Stimulated activated effector memory CD8-positive, alpha-beta T cell treated with anti-CD3 and anti-CD28 coated beads, Interleukin-12 subunit alpha, Interleukin-12 subunit beta, amount 100 ng/mL, for 72 hours (primary cell): ENCODE measurements at regions not wholly inside any gene's neighbourhood (a gene's known extent, or its start where the extent isn't known, plus 50 kb on each side); places are given as distances from the start of the nearest gene placed in this dataset.

Source experiments
- ATAC-seq: fragments of 150-1000 bp; cut with Tn5 transposase; 2 replicates; pipeline ENCODE4 v1.10.0; 2021
- DNase-seq, 2 donors: peaks; one replicate each; pipeline ENCODE4 v3.0.0; 2021 to 2022; ENCODE audit warnings: low spot score in 2 of 2
- H3K27ac Mint-ChIP-seq: one replicate; pipeline ENCODE4 v1.8.0; 2022; ENCODE audit warnings: mild to moderate bottlenecking, mixed read lengths
- H3K36me3 Mint-ChIP-seq: one replicate; pipeline ENCODE4 v1.8.0; 2022; ENCODE audit warnings: mild to moderate bottlenecking, mixed read lengths
- H3K4me1 Mint-ChIP-seq: one replicate; pipeline ENCODE4 v1.8.0; 2022; ENCODE audit warnings: mixed read lengths
- H3K4me3 Mint-ChIP-seq: one replicate; pipeline ENCODE4 v1.8.0; 2022; ENCODE audit warnings: mild to moderate bottlenecking, mixed read lengths
- H3K9me3 Mint-ChIP-seq: one replicate; pipeline ENCODE4 v1.8.0; 2022; ENCODE audit warnings: mixed read lengths

DNA sequence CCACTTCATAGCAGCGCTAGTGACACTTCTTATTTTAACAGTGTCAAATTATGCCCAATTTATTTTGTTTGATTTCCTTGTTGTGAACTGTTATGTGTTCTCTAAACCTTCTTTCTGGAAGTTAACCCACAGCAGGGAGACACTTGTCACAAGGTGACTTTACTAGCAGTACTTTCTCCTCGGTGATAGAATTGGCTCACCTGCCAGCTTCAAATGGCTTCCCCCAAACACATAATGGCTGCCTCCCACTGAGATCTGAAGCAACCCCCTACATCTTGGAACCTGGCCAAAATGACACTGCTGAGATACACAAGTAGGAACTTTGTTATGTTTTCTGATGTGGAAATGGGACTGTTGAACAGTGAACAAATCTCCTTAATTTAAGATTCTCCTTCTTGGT is 238.8 kb upstream of the DPH6 start:
- no peak for DNase-seq
- no peak overlapping the region for H3K27ac Mint-ChIP-seq
- no peaks in the 10 kb centered on the region for H3K36me3 Mint-ChIP-seq
- ATAC-seq, result no peak
- H3K4me1 Mint-ChIP-seq, result no peaks in the 10 kb centered on the region
- no peak overlapping the region for H3K4me3 Mint-ChIP-seq
- no peaks in the 10 kb centered on the region for H3K9me3 Mint-ChIP-seq

DNA sequence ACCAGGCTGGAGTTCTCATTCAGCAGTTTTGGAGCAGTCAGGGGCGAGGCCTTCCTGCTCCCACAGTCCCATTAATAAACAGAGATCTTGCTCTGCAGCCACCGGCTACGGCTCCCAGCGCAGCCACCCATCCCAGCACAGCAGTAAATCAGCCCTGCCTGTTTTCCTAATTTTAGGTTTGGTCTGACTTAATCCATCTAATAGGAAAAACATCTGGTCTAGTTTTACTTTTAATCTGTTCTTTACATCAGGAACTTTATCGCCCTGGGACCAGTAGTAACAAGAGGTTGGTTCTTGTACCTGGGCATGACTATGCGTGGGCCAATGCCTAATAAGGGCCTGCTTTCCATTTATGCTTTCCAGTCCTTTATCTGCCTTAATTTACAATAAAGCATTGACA is 264.0 kb upstream of the DPH6 start:
- ATAC-seq (no peak), DNase-seq (no peak)
- Mint-ChIP-seq H3K27ac (no peak overlapping the region), H3K9me3 (no peaks in the 10 kb centered on the region), H3K4me1 (no peaks in the 10 kb centered on the region), H3K4me3 (no peak overlapping the region), H3K36me3 (no peaks in the 10 kb centered on the region)

DNA sequence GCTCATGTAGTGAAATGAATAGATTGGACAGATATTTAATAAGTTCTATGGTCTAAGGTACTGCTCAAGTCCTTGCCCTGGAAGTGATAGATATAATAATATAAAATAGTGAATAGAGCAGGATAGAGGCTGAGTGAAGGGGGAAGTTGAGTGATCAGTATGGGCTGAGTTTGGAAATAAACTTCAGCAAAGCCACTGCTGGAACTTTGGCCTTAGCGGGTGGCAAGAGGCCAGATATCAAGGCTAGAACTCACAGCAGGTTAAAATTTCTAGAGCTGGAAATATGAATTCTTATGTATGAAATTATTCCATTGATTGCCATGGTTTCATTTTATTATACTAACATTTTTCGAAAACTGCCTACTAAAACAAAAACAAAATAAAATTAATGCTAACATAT is 267.6 kb upstream of the DPH6 start:
- ATAC-seq, result no peak
- Mint-ChIP-seq H3K4me1 (no peaks in the 10 kb centered on the region), H3K27ac (no peak overlapping the region), H3K4me3 (no peak overlapping the region), H3K36me3 (no peaks in the 10 kb centered on the region), H3K9me3 (no peaks in the 10 kb centered on the region)
- no peak for DNase-seq

DNA sequence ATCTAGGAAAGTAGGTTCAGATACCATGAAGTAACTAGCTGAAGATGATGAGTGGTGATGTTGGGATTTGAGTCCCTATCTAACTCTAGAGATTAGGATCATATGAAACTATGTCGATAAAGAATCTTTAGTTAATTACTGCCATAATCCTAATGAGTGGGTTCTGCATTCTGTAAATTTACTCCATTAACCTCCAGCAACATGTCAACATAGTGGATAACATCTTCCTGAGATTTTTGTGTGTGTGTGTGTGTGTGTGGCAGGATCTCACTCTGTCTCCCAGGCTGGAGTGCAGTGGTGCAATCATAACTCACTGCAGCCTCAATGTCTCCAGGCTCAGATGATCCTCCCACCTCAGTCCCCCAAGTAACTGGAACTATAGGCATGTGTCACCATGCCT is 272.9 kb upstream of the DPH6 start:
- ATAC-seq (no peak), DNase-seq (no peak)
- Mint-ChIP-seq H3K4me1 (no peaks in the 10 kb centered on the region), H3K36me3 (no peaks in the 10 kb centered on the region), H3K9me3 (no peaks in the 10 kb centered on the region), H3K4me3 (no peak overlapping the region), H3K27ac (no peak overlapping the region)

DNA sequence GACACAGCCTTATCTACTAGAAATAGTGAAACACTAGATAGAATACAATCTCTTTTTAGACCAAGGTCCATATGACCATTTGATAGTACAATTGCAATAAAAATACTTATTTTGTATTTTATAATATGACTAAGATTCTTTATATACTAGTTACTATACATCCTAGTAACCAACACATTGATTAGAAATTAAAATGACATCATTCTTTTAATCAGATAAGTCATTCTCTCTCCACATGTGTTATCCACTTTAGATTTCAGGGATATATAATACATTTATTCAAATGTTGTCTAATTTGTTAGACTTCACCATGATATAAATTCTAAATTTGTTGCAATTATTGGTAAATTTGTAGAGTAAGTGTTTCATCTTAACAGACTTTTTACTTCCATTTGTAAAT is 276.2 kb upstream of the DPH6 start:
- no peaks in the 10 kb centered on the region for H3K4me1 Mint-ChIP-seq

DNA sequence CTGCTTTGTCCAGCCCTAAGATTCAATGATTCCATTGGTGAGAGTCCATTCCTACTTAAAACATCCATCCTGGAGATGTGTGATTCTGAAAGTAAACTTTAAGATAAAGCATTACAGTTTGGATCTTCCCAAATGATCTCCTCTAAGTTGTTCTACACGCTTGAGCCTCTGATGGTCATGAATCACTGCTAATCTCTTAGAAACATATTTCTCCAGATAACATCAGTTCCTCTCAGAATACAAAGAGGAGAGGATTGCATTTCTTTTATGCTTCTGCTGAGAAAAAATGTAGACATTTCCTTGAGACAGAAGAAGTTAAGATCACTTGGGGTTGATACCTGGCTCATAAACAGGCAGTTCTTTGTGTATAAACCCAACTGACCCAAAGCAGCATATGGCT is 281.2 kb upstream of the DPH6 start:
- DNase-seq (no peak), ATAC-seq (no peak)
- no peaks in the 10 kb centered on the region for H3K9me3 Mint-ChIP-seq
- no peak overlapping the region for H3K27ac Mint-ChIP-seq
- no peaks in the 10 kb centered on the region for H3K4me1 Mint-ChIP-seq
- H3K36me3 Mint-ChIP-seq, result no peaks in the 10 kb centered on the region
- H3K4me3 Mint-ChIP-seq, result no peak overlapping the region

More for the DNA sequence above, 276.2 kb upstream of the DPH6 start:
- ATAC-seq (no peak), DNase-seq (no peak)
- H3K36me3 Mint-ChIP-seq, result no peaks in the 10 kb centered on the region
- H3K27ac Mint-ChIP-seq, result no peak overlapping the region
- H3K9me3 Mint-ChIP-seq, result no peaks in the 10 kb centered on the region
- H3K4me3 Mint-ChIP-seq, result no peak overlapping the region

DNA sequence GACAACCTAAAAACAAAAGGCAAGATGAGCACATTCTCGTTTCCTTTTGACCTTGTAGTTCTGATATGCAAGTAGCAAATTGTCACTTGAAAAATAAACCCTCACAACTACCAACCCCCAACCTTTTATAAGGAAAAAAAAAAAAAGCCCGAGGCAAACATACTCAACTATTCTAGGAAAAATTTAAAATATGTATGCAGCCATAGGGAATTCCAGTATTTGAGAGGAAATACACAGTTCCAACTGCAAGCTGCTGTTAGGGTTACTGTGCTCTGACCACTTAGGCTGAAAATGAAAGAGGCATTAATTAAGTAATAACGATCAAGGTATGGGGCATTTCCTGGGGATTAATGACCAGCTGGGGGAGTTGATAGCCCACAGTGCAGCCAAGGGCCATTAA is 281.9 kb upstream of the DPH6 start:
- no peak overlapping the region for H3K27ac Mint-ChIP-seq
- H3K9me3 Mint-ChIP-seq, result no peaks in the 10 kb centered on the region
- H3K4me3 Mint-ChIP-seq, result no peak overlapping the region
- no peaks in the 10 kb centered on the region for H3K4me1 Mint-ChIP-seq
- DNase-seq, result no peak
- no peaks in the 10 kb centered on the region for H3K36me3 Mint-ChIP-seq
- no peak for ATAC-seq

DNA sequence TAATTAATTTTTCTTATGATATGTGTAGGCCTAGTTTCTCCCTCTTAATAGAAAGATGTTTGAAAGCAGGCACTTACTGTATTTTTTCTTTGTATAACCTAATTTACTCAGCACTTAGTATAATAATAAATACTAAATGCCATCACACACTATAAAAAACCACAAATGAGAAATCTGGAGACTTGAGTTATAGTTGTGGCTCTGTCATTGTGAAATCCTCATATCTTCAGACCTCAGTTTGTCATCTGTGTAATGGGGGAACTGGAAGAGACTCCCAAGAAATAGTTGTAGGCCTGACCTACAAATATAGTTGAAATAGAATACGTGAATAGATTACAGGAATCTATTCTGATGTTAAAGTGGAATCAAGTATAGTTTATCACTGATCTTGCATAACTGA is 287.6 kb upstream of the DPH6 start:
- no peak for ATAC-seq
- Mint-ChIP-seq H3K27ac (no peak overlapping the region), H3K36me3 (no peaks in the 10 kb centered on the region), H3K4me3 (no peak overlapping the region), H3K4me1 (no peaks in the 10 kb centered on the region), H3K9me3 (peaks cover 2% of the 10 kb centered on the region)
- no peak for DNase-seq

DNA sequence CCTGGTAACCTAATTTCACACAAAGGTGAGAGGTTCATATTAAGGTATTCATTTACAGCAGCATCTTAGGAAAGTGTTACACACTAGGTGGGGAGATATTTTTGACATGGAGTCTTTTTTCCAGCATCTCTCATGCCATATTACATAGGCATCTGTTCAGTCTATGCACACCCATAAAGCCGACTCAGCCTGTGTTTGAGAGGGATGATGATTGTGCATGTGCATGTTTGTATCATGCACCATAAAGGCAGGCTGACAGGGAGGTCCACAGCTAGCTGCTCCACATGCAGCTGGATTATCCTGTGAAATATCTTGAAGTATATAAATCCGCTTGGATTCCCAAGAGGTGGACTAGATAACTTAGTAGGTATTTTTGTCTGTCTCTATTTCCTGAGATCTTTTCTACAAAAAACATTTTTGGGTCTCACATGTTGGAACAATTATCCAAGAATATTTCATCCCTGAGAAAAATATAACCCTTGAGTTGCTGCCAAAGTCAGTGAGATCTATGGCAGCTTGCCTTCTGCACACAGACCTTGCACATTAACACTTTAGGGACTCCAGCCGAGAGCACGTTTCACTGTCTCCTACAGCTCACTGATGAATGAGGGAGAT is 288.4 kb upstream of the DPH6 start:
- Mint-ChIP-seq H3K4me1 (no peaks in the 10 kb centered on the region), H3K27ac (no peak overlapping the region), H3K36me3 (no peaks in the 10 kb centered on the region), H3K9me3 (peaks cover 2% of the 10 kb centered on the region), H3K4me3 (no peak overlapping the region)
- DNase-seq (no peak), ATAC-seq (no peak)

DNA sequence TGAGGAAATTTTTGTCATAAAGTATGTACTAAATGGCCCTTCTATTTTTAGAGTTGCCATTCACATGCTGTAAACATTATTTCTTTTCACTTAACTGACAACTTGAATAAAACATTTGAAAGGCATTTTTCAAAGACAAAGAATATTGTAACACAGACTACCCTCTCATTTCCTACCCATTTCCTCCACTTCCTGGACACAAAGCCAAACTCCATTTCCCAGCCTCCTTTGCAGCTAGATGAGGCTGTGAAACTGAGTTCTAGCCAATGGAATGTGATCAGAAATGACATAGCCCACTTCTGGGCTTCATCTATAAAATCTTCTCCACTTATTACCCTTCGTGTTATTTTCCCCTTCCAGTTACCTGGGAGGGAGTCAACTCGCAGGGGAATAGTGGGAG is 288.9 kb upstream of the DPH6 start:
- H3K4me3 Mint-ChIP-seq, result no peak overlapping the region

DNA sequence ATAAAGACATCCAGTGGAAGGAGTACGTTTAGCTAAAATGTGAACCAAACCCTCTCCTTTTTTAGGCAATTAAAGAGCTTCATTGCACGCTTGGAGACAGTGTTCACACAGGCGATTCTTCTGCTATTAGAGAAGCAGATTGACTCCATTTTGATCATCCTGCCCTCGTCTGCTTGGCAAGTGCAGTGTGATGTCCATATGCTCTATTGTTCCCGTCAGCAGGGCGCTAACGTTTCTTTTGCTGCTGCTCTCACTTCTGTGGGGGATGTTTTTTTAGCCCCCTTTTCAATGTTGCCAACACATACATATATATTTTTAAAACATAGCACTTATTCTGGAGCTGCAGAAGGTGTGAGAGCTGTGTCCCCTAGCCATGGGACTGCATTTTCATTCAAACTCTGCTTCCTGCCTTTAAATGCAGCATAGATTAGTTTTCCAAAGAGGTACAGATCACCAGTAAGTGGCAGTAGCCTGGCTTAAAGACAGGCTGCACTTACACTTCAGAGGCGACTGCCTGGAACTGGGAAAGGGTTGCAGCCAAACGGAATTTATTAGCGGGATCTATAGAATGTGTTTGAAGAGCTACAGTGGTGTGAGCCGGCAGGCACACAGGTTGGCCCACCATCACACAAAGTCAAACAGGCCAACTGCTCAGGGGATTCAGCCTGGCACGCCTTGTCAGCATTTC is 292.6 kb upstream of the DPH6 start:
- DNase-seq, result no peak
- no peak overlapping the region for H3K4me3 Mint-ChIP-seq
- no peak overlapping the region for H3K27ac Mint-ChIP-seq
- H3K4me1 Mint-ChIP-seq, result no peaks in the 10 kb centered on the region
- H3K9me3 Mint-ChIP-seq, result peaks cover 5% of the 10 kb centered on the region
- no peak for ATAC-seq
- H3K36me3 Mint-ChIP-seq, result peaks cover 5% of the 10 kb centered on the region

More for the DNA sequence above, 288.9 kb upstream of the DPH6 start:
- ATAC-seq, result no peak
- Mint-ChIP-seq H3K9me3 (peaks cover 2% of the 10 kb centered on the region), H3K27ac (no peak overlapping the region), H3K4me1 (no peaks in the 10 kb centered on the region), H3K36me3 (no peaks in the 10 kb centered on the region)
- no peak for DNase-seq

DNA sequence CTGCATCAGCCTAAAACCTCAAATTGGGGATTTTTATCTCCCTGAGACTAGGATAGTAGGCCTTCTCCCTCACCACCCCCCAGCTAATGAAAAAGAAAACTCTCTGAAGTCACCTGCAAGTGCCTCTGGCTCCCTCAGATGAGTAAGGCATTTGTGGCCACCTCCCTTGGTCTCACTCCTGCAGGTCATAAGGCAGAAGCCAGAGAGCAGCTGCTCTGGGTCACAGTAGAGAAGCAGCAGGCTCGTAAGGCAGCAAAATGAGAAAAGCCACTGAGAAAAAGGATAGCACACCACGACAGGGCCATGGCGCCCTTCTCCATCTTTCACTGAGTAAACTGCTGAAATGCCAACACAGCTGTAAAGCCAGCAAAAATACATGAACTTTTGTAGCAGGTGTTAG is 296.7 kb upstream of the DPH6 start:
- H3K36me3 Mint-ChIP-seq, result peaks cover 5% of the 10 kb centered on the region

DNA sequence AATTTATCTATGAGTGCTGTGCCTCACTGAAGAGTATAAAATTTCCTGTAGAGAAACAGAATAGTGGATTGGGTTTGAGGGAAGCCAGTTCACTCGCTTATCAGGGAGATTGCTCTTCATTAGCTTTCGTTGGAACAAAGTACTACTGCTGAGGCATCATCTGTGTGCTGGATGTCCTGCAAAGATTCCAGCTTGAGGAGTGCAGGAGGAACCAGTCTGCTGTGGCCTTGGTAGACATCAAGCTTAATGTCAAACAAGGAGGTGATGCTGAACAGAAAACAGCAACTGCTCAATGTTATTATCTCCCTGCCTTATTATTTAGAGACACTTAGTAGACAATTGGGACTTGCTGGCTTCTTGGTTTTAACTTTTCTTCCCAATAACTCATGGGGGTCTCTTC is 297.5 kb upstream of the DPH6 start:
- no peak for ATAC-seq
- H3K9me3 Mint-ChIP-seq, result peaks cover 3% of the 10 kb centered on the region
- H3K4me3 Mint-ChIP-seq, result no peak overlapping the region
- H3K27ac Mint-ChIP-seq, result no peak overlapping the region
- DNase-seq, result no peak
- H3K4me1 Mint-ChIP-seq, result no peaks in the 10 kb centered on the region
- peaks cover 5% of the 10 kb centered on the region for H3K36me3 Mint-ChIP-seq

More for the DNA sequence above, 296.7 kb upstream of the DPH6 start:
- Mint-ChIP-seq H3K4me3 (no peak overlapping the region), H3K4me1 (no peaks in the 10 kb centered on the region), H3K9me3 (peaks cover 3% of the 10 kb centered on the region), H3K27ac (no peak overlapping the region)
- no peak for DNase-seq
- no peak for ATAC-seq

DNA sequence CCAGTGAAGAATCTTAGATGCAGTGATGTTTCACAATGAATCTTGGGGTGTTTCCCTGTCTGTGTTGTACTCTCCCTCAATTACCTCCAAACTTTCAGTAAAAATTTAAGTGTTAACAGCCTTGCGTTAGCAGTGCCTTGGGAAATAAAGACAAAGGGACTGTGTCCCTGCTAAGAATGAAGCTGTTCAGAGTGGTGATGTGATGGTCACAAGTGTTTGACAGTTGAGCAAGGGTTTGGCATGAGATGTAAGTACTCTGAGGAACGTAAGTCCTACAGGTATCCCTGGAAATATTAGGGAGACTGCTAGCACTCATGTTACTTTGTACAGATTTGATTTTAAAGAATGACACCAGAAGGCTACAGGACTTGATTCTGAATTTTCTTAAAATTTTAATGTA is 304.3 kb upstream of the DPH6 start:
- no peak overlapping the region for H3K27ac Mint-ChIP-seq
- no peaks in the 10 kb centered on the region for H3K4me1 Mint-ChIP-seq
- H3K36me3 Mint-ChIP-seq, result no peaks in the 10 kb centered on the region
- no peak for DNase-seq
- H3K9me3 Mint-ChIP-seq, result no peaks in the 10 kb centered on the region
- H3K4me3 Mint-ChIP-seq, result no peak overlapping the region
- ATAC-seq, result no peak

DNA sequence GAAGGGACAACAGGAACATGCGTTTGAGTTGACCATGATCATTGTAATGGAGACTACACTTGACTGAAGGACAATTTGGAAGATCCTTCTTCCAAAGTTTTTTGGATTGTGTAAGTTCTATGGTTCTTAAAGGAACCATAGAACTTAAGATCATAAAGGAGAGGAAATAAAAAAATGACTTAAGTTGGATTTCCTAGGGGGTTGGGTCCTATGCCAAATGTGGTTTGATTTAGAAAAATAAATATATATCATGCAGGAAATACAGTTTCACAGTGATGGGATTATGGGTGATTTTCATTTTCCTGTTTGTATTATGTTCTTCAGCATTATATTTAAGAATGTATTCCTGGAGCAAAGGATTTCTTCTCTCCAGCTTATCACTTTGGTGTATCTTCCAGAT is 305.5 kb upstream of the DPH6 start:
- no peaks in the 10 kb centered on the region for H3K36me3 Mint-ChIP-seq
- no peak for DNase-seq
- no peak for ATAC-seq
- no peaks in the 10 kb centered on the region for H3K4me1 Mint-ChIP-seq
- H3K27ac Mint-ChIP-seq, result no peak overlapping the region
- no peak overlapping the region for H3K4me3 Mint-ChIP-seq
- no peaks in the 10 kb centered on the region for H3K9me3 Mint-ChIP-seq

DNA sequence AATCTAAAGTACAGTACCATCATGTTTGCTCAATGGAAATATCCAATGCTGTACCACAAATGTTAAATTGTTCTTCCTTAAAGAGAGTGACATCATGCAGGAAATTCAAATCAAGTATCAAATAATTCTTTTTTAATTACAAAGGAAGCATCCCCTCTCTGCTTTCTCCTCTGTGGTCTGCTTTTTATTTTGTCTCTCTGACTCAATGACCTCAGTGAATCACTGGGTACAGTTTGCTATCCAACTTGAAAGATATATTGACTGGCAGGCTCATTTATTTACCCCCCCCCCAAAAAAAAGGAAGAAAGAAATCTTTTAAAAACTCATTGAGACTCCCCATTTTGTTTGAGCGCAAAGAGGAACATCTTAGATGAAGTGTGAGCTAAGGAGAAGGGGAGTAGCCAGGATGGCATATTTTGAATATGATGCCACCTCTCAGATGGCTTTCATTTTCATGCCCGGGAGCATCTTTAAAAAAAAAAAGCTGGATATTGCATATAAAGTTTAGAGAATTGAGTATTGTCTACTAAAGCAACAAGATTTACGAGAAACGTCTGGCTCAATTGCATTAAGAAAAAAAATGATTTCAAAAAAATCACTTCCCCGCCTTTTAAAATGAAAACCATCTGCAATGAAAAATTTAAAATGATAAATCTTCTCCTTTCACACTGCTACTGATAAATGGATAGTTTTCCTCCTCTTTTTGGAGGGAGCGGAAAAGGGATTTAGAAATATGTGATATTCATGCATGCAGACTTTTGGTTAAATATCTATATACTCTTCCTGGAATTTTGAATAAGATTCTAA is 307.1 kb upstream of the DPH6 start:
- H3K27ac Mint-ChIP-seq, result no peak overlapping the region
- no peak overlapping the region for H3K4me3 Mint-ChIP-seq
- DNase-seq (no peak), ATAC-seq (no peak)
- H3K9me3 Mint-ChIP-seq, result no peaks in the 10 kb centered on the region
- H3K36me3 Mint-ChIP-seq, result no peaks in the 10 kb centered on the region
- H3K4me1 Mint-ChIP-seq, result no peaks in the 10 kb centered on the region
